OCI-LY1 (cell line): ENCODE measurements at regions not wholly inside any gene's neighbourhood (a gene's known extent, or its start where the extent isn't known, plus 50 kb on each side); places are given as distances from the start of the nearest gene placed in this dataset.

Source experiments
- EZH2 ChIP-seq: fragments of 200-600 bp; sonication (generic), shearing (Covaris generic); IDR thresholded peaks from 2 replicates; pipeline ENCODE4 v1.8.0; 2017; ENCODE audit warnings: borderline replicate concordance, mixed run types, mild to moderate bottlenecking, antibody characterized with exemption, low read length, moderate library complexity, mixed read lengths
- TF ChIP-seq, protein P1 (sequence below): fragments of 200-600 bp; sonication (generic), shearing (Covaris generic); IDR thresholded peaks from 2 replicates; pipeline ENCODE4 v1.5.1; 2017; ENCODE audit warnings: mild to moderate bottlenecking, antibody characterized with exemption, low read length, moderate library complexity, mixed read lengths

DNA sequence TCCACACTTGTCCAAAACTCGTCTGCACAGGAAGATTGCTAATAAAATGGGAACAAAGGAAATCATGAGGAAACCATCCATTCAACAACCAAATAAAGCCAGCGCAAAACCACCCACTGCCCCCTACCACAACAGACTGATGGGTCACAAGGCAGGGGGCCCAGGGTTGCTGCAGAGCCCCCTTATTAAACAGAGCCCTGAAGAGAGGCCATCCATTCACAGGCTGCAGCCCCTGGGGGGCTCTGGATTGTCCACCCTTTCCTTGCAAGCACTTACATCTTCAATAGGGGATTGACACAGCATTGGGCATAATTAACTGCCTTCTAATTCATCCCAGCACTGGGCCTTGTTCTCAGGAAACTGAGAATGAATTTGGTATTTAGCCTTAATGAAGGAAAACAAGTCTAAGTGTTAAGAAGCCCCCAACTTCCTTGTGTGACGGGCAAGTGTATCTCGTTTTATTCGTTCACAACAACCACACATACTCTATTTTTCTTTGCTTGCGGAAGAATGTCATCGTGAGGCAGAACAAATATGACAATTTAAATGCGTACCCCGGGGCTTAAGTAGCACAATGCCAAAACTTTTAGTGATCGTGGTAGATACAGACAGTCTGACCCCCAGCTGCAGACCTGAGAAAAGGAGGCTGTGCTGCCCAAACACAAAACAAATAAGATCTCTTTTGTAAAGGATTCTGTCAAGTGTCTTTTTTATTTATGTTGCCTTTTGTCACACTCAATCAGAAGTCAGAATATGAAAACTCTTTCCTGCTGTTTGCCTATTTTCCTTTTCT, 144.0 kb downstream of the SEMA6D start:
- TF ChIP-seq, protein P1, sequence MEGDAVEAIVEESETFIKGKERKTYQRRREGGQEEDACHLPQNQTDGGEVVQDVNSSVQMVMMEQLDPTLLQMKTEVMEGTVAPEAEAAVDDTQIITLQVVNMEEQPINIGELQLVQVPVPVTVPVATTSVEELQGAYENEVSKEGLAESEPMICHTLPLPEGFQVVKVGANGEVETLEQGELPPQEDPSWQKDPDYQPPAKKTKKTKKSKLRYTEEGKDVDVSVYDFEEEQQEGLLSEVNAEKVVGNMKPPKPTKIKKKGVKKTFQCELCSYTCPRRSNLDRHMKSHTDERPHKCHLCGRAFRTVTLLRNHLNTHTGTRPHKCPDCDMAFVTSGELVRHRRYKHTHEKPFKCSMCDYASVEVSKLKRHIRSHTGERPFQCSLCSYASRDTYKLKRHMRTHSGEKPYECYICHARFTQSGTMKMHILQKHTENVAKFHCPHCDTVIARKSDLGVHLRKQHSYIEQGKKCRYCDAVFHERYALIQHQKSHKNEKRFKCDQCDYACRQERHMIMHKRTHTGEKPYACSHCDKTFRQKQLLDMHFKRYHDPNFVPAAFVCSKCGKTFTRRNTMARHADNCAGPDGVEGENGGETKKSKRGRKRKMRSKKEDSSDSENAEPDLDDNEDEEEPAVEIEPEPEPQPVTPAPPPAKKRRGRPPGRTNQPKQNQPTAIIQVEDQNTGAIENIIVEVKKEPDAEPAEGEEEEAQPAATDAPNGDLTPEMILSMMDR = no peak
- no peak for TF ChIP-seq EZH2
